ENCODE measurements at regions not wholly inside any gene's neighbourhood (a gene's known extent, or its start where the extent isn't known, plus 50 kb on each side); places are given as distances from the start of the nearest gene placed in this dataset.

DNA sequence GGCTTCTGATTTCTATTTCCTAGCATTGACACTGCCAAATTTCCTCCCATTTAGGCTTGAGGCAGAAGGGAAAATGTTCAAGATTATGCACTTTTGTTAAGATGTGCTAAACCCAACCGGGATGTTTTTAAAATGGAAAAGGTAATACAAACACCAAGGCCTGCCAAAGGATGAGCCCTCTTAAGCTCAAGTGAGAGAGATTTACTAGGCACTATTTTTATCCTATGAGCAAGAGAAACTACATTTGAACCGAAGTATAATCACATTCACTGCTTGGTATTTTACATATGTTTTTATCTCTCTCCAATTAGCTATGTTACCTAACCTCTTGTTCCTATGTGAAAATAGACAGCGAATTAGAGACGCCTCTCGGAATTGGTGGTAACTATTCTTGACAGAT is 295.8 kb downstream of the GABRB3 start:
- Histone ChIP-seq H3K36me3 (ENCODE audit: control insufficient read depth in 2 of 2, insufficient read depth in 1 of 2, low read length in 2 of 2) (no peaks in the 10 kb centered on the region), H3K27ac (ENCODE audit: extremely low read depth, low read depth, low read length) (no peak overlapping the region), H3K4me3 (ENCODE audit: low read depth, low read length) (no peak overlapping the region), H3K4me1 (ENCODE audit: control insufficient read depth, insufficient read depth, low read length) (no peaks in the 10 kb centered on the region), H3K9me3 (ENCODE audit: control insufficient read depth, insufficient read depth, low read depth, low read length) (no peaks in the 10 kb centered on the region)
- ChIA-PET POLR2A (no interaction called here), CTCF (no interaction called here)
- no peak for TF ChIP-seq ZNF785 (tag by site-specific recombination; IDR thresholded peaks at IDR 0.05)
- no peak for TF ChIP-seq ZNF404 (tag by site-specific recombination; IDR thresholded peaks at IDR 0.05)
- no peak for TF ChIP-seq ZNF792 (tag by site-specific recombination; IDR thresholded peaks at IDR 0.05)

DNA sequence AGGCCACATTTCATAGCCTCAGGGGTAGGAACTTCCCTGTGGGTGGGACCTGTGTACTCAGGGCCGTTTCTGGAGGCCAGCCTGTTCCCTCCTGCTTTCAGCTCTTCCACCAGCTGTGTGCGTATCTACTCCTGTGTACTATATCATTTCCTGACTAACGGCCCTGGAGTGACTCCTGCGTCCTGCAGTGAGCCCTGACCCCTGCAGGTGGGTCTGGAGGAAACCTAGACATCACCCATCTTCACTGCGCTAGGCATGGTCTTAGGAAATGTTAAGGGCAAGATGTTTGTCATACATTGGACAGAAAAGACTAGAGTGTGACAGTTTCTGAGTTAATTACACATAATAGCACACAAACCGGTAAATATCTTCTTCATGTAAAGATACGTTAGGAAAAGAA is 297.3 kb downstream of the GABRB3 start:
- no peak overlapping the region for H3K4me3 ChIP-seq (ENCODE audit: low read depth, low read length)
- CTCF ChIA-PET = no interaction called here
- POLR2A ChIA-PET = no interaction called here

DNA sequence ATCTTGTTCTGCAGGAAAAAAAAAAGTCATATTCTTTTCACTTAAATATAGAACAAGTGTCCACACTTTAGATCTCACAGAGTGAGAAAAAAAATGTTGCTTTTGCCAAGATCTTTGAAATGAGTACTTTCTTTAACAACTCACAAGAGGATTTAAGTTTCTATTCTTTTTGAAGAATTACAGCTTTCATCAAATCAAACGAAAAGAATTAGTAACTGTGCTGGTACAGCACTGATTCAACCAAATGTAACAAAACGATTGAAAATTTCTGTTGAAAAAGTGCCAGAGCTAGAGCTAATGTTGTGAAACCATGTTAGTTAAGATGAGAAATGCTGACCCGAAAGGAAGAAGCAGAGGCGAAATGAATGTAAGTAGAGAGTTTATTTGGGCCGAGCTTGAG is 300.2 kb downstream of the GABRB3 start:
- no peaks in the 10 kb centered on the region for H3K9me3 ChIP-seq (ENCODE audit: control insufficient read depth, insufficient read depth, low read depth, low read length)
- no peaks in the 10 kb centered on the region for H3K4me1 ChIP-seq (ENCODE audit: control insufficient read depth, insufficient read depth, low read length)
- CTCF ChIA-PET = no interaction called here
- H3K36me3 ChIP-seq (ENCODE audit: control insufficient read depth in 2 of 2, insufficient read depth in 1 of 2, low read length in 2 of 2) = no peaks in the 10 kb centered on the region
- no peak overlapping the region for H3K27ac ChIP-seq (ENCODE audit: extremely low read depth, low read depth, low read length)
- no peak overlapping the region for H3K4me3 ChIP-seq (ENCODE audit: low read depth, low read length)
- POLR2A ChIA-PET = interaction anchor here (0.7 kb wide), 1 partner anchor 739 kb away, joined by 3 read pairs; no protein-coding TSS in a partner anchor
- TF ChIP-seq, protein P1, sequence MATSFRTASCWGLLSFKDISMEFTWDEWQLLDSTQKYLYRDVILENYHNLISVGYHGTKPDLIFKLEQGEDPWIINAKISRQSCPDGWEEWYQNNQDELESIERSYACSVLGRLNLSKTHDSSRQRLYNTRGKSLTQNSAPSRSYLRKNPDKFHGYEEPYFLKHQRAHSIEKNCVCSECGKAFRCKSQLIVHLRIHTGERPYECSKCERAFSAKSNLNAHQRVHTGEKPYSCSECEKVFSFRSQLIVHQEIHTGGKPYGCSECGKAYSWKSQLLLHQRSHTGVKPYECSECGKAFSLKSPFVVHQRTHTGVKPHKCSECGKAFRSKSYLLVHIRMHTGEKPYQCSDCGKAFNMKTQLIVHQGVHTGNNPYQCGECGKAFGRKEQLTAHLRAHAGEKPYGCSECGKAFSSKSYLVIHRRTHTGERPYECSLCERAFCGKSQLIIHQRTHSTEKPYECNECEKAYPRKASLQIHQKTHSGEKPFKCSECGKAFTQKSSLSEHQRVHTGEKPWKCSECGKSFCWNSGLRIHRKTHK (tag by site-specific recombination; IDR thresholded peaks at IDR 0.05) = no peak
- no peak for TF ChIP-seq ZNF658 (tag by site-specific recombination; IDR thresholded peaks at IDR 0.05)
- TF ChIP-seq, protein P2, sequence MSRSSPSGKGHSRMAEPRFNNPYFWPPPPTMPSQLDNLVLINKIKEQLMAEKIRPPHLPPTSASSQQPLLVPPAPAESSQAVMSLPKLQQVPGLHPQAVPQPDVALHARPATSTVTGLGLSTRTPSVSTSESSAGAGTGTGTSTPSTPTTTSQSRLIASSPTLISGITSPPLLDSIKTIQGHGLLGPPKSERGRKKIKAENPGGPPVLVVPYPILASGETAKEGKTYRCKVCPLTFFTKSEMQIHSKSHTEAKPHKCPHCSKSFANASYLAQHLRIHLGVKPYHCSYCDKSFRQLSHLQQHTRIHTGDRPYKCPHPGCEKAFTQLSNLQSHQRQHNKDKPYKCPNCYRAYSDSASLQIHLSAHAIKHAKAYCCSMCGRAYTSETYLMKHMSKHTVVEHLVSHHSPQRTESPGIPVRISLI (tag by site-specific recombination; IDR thresholded peaks at IDR 0.05) = no peak
- no peak for TF ChIP-seq ZNF768 (tag by site-specific recombination; IDR thresholded peaks at IDR 0.05)
- TF ChIP-seq, protein P3, sequence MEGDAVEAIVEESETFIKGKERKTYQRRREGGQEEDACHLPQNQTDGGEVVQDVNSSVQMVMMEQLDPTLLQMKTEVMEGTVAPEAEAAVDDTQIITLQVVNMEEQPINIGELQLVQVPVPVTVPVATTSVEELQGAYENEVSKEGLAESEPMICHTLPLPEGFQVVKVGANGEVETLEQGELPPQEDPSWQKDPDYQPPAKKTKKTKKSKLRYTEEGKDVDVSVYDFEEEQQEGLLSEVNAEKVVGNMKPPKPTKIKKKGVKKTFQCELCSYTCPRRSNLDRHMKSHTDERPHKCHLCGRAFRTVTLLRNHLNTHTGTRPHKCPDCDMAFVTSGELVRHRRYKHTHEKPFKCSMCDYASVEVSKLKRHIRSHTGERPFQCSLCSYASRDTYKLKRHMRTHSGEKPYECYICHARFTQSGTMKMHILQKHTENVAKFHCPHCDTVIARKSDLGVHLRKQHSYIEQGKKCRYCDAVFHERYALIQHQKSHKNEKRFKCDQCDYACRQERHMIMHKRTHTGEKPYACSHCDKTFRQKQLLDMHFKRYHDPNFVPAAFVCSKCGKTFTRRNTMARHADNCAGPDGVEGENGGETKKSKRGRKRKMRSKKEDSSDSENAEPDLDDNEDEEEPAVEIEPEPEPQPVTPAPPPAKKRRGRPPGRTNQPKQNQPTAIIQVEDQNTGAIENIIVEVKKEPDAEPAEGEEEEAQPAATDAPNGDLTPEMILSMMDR (tag by site-specific recombination; IDR thresholded peaks at IDR 0.05) = no peak
- TF ChIP-seq, protein P4, sequence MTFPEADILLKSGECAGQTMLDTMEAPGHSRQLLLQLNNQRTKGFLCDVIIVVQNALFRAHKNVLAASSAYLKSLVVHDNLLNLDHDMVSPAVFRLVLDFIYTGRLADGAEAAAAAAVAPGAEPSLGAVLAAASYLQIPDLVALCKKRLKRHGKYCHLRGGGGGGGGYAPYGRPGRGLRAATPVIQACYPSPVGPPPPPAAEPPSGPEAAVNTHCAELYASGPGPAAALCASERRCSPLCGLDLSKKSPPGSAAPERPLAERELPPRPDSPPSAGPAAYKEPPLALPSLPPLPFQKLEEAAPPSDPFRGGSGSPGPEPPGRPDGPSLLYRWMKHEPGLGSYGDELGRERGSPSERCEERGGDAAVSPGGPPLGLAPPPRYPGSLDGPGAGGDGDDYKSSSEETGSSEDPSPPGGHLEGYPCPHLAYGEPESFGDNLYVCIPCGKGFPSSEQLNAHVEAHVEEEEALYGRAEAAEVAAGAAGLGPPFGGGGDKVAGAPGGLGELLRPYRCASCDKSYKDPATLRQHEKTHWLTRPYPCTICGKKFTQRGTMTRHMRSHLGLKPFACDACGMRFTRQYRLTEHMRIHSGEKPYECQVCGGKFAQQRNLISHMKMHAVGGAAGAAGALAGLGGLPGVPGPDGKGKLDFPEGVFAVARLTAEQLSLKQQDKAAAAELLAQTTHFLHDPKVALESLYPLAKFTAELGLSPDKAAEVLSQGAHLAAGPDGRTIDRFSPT (tag by site-specific recombination; IDR thresholded peaks at IDR 0.05) = no peak
- TF ChIP-seq, protein P5, sequence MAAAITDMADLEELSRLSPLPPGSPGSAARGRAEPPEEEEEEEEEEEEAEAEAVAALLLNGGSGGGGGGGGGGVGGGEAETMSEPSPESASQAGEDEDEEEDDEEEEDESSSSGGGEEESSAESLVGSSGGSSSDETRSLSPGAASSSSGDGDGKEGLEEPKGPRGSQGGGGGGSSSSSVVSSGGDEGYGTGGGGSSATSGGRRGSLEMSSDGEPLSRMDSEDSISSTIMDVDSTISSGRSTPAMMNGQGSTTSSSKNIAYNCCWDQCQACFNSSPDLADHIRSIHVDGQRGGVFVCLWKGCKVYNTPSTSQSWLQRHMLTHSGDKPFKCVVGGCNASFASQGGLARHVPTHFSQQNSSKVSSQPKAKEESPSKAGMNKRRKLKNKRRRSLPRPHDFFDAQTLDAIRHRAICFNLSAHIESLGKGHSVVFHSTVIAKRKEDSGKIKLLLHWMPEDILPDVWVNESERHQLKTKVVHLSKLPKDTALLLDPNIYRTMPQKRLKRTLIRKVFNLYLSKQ (tag by site-specific recombination; IDR thresholded peaks at IDR 0.05; ENCODE audit: borderline replicate concordance) = no peak

More for the DNA sequence above, 297.3 kb downstream of the GABRB3 start:
- Histone ChIP-seq H3K4me1 (ENCODE audit: control insufficient read depth, insufficient read depth, low read length) (no peaks in the 10 kb centered on the region), H3K36me3 (ENCODE audit: control insufficient read depth in 2 of 2, insufficient read depth in 1 of 2, low read length in 2 of 2) (no peaks in the 10 kb centered on the region), H3K27ac (ENCODE audit: extremely low read depth, low read depth, low read length) (no peak overlapping the region), H3K9me3 (ENCODE audit: control insufficient read depth, insufficient read depth, low read depth, low read length) (no peaks in the 10 kb centered on the region)
- TF ChIP-seq, protein P6, sequence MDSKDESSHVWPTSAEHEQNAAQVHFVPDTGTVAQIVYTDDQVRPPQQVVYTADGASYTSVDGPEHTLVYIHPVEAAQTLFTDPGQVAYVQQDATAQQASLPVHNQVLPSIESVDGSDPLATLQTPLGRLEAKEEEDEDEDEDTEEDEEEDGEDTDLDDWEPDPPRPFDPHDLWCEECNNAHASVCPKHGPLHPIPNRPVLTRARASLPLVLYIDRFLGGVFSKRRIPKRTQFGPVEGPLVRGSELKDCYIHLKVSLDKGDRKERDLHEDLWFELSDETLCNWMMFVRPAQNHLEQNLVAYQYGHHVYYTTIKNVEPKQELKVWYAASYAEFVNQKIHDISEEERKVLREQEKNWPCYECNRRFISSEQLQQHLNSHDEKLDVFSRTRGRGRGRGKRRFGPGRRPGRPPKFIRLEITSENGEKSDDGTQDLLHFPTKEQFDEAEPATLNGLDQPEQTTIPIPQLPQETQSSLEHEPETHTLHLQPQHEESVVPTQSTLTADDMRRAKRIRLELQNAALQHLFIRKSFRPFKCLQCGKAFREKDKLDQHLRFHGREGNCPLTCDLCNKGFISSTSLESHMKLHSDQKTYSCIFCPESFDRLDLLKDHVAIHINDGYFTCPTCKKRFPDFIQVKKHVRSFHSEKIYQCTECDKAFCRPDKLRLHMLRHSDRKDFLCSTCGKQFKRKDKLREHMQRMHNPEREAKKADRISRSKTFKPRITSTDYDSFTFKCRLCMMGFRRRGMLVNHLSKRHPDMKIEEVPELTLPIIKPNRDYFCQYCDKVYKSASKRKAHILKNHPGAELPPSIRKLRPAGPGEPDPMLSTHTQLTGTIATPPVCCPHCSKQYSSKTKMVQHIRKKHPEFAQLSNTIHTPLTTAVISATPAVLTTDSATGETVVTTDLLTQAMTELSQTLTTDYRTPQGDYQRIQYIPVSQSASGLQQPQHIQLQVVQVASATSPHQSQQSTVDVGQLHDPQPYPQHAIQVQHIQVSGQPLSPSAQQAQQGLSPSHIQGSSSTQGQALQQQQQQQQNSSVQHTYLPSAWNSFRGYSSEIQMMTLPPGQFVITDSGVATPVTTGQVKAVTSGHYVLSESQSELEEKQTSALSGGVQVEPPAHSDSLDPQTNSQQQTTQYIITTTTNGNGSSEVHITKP (tag by site-specific recombination; IDR thresholded peaks at IDR 0.05) = no peak
- no peak for TF ChIP-seq ZNF660 (tag by site-specific recombination; IDR thresholded peaks at IDR 0.05)
- TF ChIP-seq, protein P7, sequence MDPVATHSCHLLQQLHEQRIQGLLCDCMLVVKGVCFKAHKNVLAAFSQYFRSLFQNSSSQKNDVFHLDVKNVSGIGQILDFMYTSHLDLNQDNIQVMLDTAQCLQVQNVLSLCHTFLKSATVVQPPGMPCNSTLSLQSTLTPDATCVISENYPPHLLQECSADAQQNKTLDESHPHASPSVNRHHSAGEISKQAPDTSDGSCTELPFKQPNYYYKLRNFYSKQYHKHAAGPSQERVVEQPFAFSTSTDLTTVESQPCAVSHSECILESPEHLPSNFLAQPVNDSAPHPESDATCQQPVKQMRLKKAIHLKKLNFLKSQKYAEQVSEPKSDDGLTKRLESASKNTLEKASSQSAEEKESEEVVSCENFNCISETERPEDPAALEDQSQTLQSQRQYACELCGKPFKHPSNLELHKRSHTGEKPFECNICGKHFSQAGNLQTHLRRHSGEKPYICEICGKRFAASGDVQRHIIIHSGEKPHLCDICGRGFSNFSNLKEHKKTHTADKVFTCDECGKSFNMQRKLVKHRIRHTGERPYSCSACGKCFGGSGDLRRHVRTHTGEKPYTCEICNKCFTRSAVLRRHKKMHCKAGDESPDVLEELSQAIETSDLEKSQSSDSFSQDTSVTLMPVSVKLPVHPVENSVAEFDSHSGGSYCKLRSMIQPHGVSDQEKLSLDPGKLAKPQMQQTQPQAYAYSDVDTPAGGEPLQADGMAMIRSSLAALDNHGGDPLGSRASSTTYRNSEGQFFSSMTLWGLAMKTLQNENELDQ (tag by site-specific recombination; IDR thresholded peaks at IDR 0.05; ENCODE audit: low read depth) = no peak
- no peak for TF ChIP-seq ZNF544 (tag by site-specific recombination; IDR thresholded peaks at IDR 0.05)
- no peak for TF ChIP-seq ZNF214 (tag by site-specific recombination; IDR thresholded peaks at IDR 0.05; ENCODE audit: borderline replicate concordance)

All from HEK293 (cell line).